CD14-positive monocyte (primary cell): ENCODE measurements at regions not wholly inside any gene's neighbourhood (a gene's known extent, or its start where the extent isn't known, plus 50 kb on each side); places are given as distances from the start of the nearest gene placed in this dataset.

Source experiments
- DNase-seq, 3 donors: peaks; one replicate each; pipeline ENCODE4 v3.0.0-alpha.2; 2011 to 2022
- H2AFZ ChIP-seq: 2 replicates; pipeline ENCODE4 v1.6.0; 2012; ENCODE audit warnings: mild to moderate bottlenecking, low read depth, low read length, inconsistent platforms; ENCODE audit not compliant: insufficient read depth, poor library complexity, severe bottlenecking
- H3K27ac ChIP-seq, 2 donors: 1 replicate in 1 of 2; 2 replicates in 1 of 2; pipeline ENCODE4 v1.5.1; 2012 to 2013; ENCODE audit warnings: low read length in 2 of 2, control low read depth in 1 of 2, inconsistent platforms in 1 of 2, low read depth in 1 of 2, mild to moderate bottlenecking in 1 of 2
- H3K27me3 ChIP-seq, 2 donors: one replicate each; pipeline versions ENCODE4 v1.6.0 to v1.6.1; 2011 to 2013; ENCODE audit warnings: low read length in 2 of 2; ENCODE audit not compliant: control insufficient read depth in 2 of 2, insufficient read depth in 2 of 2
- H3K36me3 ChIP-seq, 2 donors: replicated peaks in 1 of 2; 1 replicate in 1 of 2; 2 replicates in 1 of 2; pipeline versions ENCODE4 v1.5.1 to v1.6.1; 2012 to 2013; ENCODE audit warnings: low read length in 2 of 2, control low read depth in 1 of 2, inconsistent platforms in 1 of 2, mild to moderate bottlenecking in 1 of 2; ENCODE audit not compliant: insufficient read depth in 2 of 2, control insufficient read depth in 1 of 2
- H3K4me1 ChIP-seq, 2 donors: 1 replicate in 1 of 2; 2 replicates in 1 of 2; pipeline versions ENCODE4 v1.5.1 to v1.6.1; 2012 to 2013; ENCODE audit warnings: low read length in 2 of 2, control low read depth in 1 of 2, inconsistent platforms in 1 of 2, mild to moderate bottlenecking in 1 of 2, moderate library complexity in 1 of 2; ENCODE audit not compliant: insufficient read depth in 2 of 2, control insufficient read depth in 1 of 2
- H3K4me2 ChIP-seq: replicated peaks from 2 replicates; pipeline ENCODE3; 2012; ENCODE audit warnings: low read length, moderate library complexity, mild to moderate bottlenecking; ENCODE audit not compliant: poor library complexity, severe bottlenecking; ENCODE audit errors: extremely low read depth
- H3K4me3 ChIP-seq, 3 experiments: fragments of 200-600 bp in 1 of 3; sonication (generic) in 1 of 3; replicated peaks in 1 of 3; 1 replicate in 2 of 3; 2 replicates in 1 of 3; pipeline ENCODE4 v1.5.1; 2011 to 2013; ENCODE audit warnings: low read length in 3 of 3, mild to moderate bottlenecking in 3 of 3, control low read depth in 2 of 3, low read depth in 2 of 3, inconsistent platforms in 1 of 3, moderate library complexity in 1 of 3
- H3K79me2 ChIP-seq: 2 replicates; pipeline ENCODE4 v1.6.0; 2012; ENCODE audit warnings: mild to moderate bottlenecking, control low read depth, inconsistent platforms, low read length, moderate library complexity; ENCODE audit not compliant: insufficient read depth
- H3K9ac ChIP-seq: 2 replicates; pipeline ENCODE4 v1.6.0; 2017; ENCODE audit warnings: low read length, mild to moderate bottlenecking; ENCODE audit not compliant: insufficient read depth, poor library complexity, severe bottlenecking
- H3K9me3 ChIP-seq, 2 donors: replicated peaks in 1 of 2; 1 replicate in 1 of 2; 2 replicates in 1 of 2; pipeline versions ENCODE4 v1.5.1 to v1.6.1; 2012 to 2013; ENCODE audit warnings: low read length in 2 of 2, control low read depth in 1 of 2; ENCODE audit not compliant: control insufficient read depth in 1 of 2, insufficient read depth in 1 of 2
- H4K20me1 ChIP-seq: 2 replicates; pipeline ENCODE4 v1.6.0; 2012; ENCODE audit warnings: mild to moderate bottlenecking, low read length, control low read depth, moderate library complexity; ENCODE audit not compliant: insufficient read depth
- H3K27ac Mint-ChIP-seq, 7 donors: one replicate each; pipeline ENCODE4 v1.8.0; 2020; ENCODE audit warnings: mild to moderate bottlenecking in 7 of 7, mixed read lengths in 7 of 7, moderate library complexity in 6 of 7, inconsistent platforms in 2 of 7
- H3K27me3 Mint-ChIP-seq, 3 donors: one replicate each; pipeline ENCODE4 v1.8.0; 2021 to 2022; ENCODE audit warnings: low read depth in 3 of 3, mild to moderate bottlenecking in 3 of 3, mixed read lengths in 3 of 3, moderate library complexity in 3 of 3, inconsistent platforms in 1 of 3
- H3K36me3 Mint-ChIP-seq, 2 donors: one replicate each; pipeline ENCODE4 v1.8.0; 2020; ENCODE audit warnings: mixed read lengths in 2 of 2, inconsistent platforms in 1 of 2, mild to moderate bottlenecking in 1 of 2
- H3K4me1 Mint-ChIP-seq: one replicate; pipeline ENCODE4 v1.8.0; 2020; ENCODE audit warnings: mild to moderate bottlenecking, mixed read lengths
- H3K4me3 Mint-ChIP-seq, 2 donors: one replicate each; pipeline ENCODE4 v1.8.0; 2020; ENCODE audit warnings: mild to moderate bottlenecking in 2 of 2, mixed read lengths in 2 of 2, moderate library complexity in 1 of 2
- H3K9me3 Mint-ChIP-seq, 7 donors: one replicate each; pipeline ENCODE4 v1.8.0; 2020 to 2022; ENCODE audit warnings: mixed read lengths in 7 of 7, mild to moderate bottlenecking in 6 of 7, moderate library complexity in 6 of 7, inconsistent platforms in 2 of 7
- WGBS: methylation state at CpG from one replicate; pipeline ENCODE4 v1.1.5; 2013; ENCODE audit warnings: missing lambda C conversion rate; ENCODE audit not compliant: insufficient coverage; 5-methylcytosine and 5-hydroxymethylcytosine counted together
- intact Hi-C, 2 donors: fragments of 100-400 bp; cut with micrococcal nuclease; formaldehyde crosslinking; loops; one replicate each; pipeline versions ENCODE4 v1.15.0 to v1.15.1; 2023
- TF ChIP-seq, protein P1 (sequence below): fragments of 200-600 bp; IDR thresholded peaks from one replicate; pipeline ENCODE4 v1.8.0; 2022; ENCODE audit warnings: antibody characterized with exemption, mild to moderate bottlenecking

GRCh38 chr6:86256615-86257187 lies 614.0 kb upstream of the SYNCRIP start:
- Histone ChIP-seq H3K9ac (no peak overlapping the region), H3K27ac (no peak overlapping the region), H3K27me3 (no peaks in the 10 kb centered on the region), H3K9me3 (peaks cover 7 to 11% of the 10 kb centered on the region in 2 donors), H3K79me2 (no peaks in the 10 kb centered on the region), H3K36me3 (no peaks in the 10 kb centered on the region), H3K4me3 (no peak overlapping the region), H4K20me1 (no peaks in the 10 kb centered on the region), H2AFZ (no peak overlapping the region), H3K4me2 (no peak overlapping the region), H3K4me1 (no peaks in the 10 kb centered on the region)
- WGBS = 67% methylated on average over 3 of the region's 4 CpGs
- intact Hi-C loops = no loop called here
- Mint-ChIP-seq H3K36me3 (no peaks in the 10 kb centered on the region), H3K4me1 (no peaks in the 10 kb centered on the region), H3K27me3 (no peaks in the 10 kb centered on the region), H3K4me3 (no peak overlapping the region), H3K27ac (no peak overlapping the region), H3K9me3 (peaks cover 0 to 12% (median 5%) of the 10 kb centered on the region in 7 donors)
- no peak for DNase-seq
- TF ChIP-seq, protein P1, sequence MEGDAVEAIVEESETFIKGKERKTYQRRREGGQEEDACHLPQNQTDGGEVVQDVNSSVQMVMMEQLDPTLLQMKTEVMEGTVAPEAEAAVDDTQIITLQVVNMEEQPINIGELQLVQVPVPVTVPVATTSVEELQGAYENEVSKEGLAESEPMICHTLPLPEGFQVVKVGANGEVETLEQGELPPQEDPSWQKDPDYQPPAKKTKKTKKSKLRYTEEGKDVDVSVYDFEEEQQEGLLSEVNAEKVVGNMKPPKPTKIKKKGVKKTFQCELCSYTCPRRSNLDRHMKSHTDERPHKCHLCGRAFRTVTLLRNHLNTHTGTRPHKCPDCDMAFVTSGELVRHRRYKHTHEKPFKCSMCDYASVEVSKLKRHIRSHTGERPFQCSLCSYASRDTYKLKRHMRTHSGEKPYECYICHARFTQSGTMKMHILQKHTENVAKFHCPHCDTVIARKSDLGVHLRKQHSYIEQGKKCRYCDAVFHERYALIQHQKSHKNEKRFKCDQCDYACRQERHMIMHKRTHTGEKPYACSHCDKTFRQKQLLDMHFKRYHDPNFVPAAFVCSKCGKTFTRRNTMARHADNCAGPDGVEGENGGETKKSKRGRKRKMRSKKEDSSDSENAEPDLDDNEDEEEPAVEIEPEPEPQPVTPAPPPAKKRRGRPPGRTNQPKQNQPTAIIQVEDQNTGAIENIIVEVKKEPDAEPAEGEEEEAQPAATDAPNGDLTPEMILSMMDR = no peak

GRCh38 chr6:86255973-86256372 lies 613.3 kb upstream of the SYNCRIP start:
- Histone ChIP-seq H3K9ac (no peak overlapping the region), H3K4me2 (no peak overlapping the region), H3K36me3 (no peaks in the 10 kb centered on the region), H3K4me1 (no peaks in the 10 kb centered on the region), H3K79me2 (no peaks in the 10 kb centered on the region), H3K9me3 (peaks cover 5 to 11% of the 10 kb centered on the region in 2 donors), H3K27me3 (no peaks in the 10 kb centered on the region), H3K4me3 (no peak overlapping the region), H4K20me1 (no peaks in the 10 kb centered on the region), H2AFZ (no peak overlapping the region), H3K27ac (no peak overlapping the region)
- no CpG with 5 or more reads among the region's 1 CpG for WGBS
- TF ChIP-seq, protein P1 = no peak
- no peaks in the 10 kb centered on the region for H3K4me1 Mint-ChIP-seq
- no peak overlapping the region for H3K4me3 Mint-ChIP-seq
- peaks cover 0 to 12% (median 4%) of the 10 kb centered on the region in 7 donors for H3K9me3 Mint-ChIP-seq
- intact Hi-C loops = no loop called here
- H3K27me3 Mint-ChIP-seq = no peaks in the 10 kb centered on the region
- DNase-seq = no peak
- H3K27ac Mint-ChIP-seq = no peak overlapping the region
- no peaks in the 10 kb centered on the region for H3K36me3 Mint-ChIP-seq
